SU-DHL-6 (cell line): ENCODE measurements at regions not wholly inside any gene's neighbourhood (a gene's known extent, or its start where the extent isn't known, plus 50 kb on each side); places are given as distances from the start of the nearest gene placed in this dataset.

Experiments
- H2AFZ ChIP-seq: fragments of 200-600 bp; sonication (generic); 2 replicates; pipeline ENCODE4 v1.6.1; 2014; ENCODE audit warnings: low read depth, mild to moderate bottlenecking, moderate library complexity, mixed read lengths, antibody characterized with exemption, low read length; ENCODE audit not compliant: severe bottlenecking
- H3F3A ChIP-seq: fragments of 200-600 bp; shearing (Covaris generic); 2 replicates; pipeline ENCODE4 v1.6.0; 2016; ENCODE audit warnings: antibody characterized with exemption, mild to moderate bottlenecking; ENCODE audit not compliant: insufficient read depth
- H3K27ac ChIP-seq: fragments of 200-600 bp; sonication (generic); 2 replicates; pipeline ENCODE4 v1.5.1; 2016; ENCODE audit warnings: low read depth, mild to moderate bottlenecking, low read length, moderate library complexity, mixed read lengths
- H3K27me3 ChIP-seq: fragments of 200-600 bp; sonication (generic), shearing (Covaris generic); 2 replicates; pipeline ENCODE4 v1.6.0; 2014; ENCODE audit warnings: mild to moderate bottlenecking, low read length
- H3K36me3 ChIP-seq: fragments of 200-600 bp; sonication (generic); 2 replicates; pipeline ENCODE4 v1.6.1; 2014; ENCODE audit warnings: mild to moderate bottlenecking, low read length, mixed read lengths
- H3K4me2 ChIP-seq: fragments of 300-600, 200-600 bp; shearing (Covaris generic), sonication (generic); 2 replicates; pipeline ENCODE4 v1.6.0; 2014; ENCODE audit warnings: low read length, low read depth, mild to moderate bottlenecking; ENCODE audit not compliant: poor library complexity, severe bottlenecking
- H3K4me3 ChIP-seq: fragments of 200-600 bp; sonication (generic); 2 replicates; pipeline ENCODE4 v1.5.1; 2014; ENCODE audit warnings: antibody characterized with exemption, low read length, mild to moderate bottlenecking, mixed read lengths; ENCODE audit not compliant: insufficient read depth, poor library complexity, severe bottlenecking
- H3K79me2 ChIP-seq: fragments of 200-600 bp; sonication (generic); 2 replicates; pipeline ENCODE4 v1.6.1; 2014; ENCODE audit warnings: mild to moderate bottlenecking, low read length, moderate library complexity; ENCODE audit not compliant: insufficient read depth
- H3K9ac ChIP-seq: fragments of 200-600 bp; sonication (generic); 2 replicates; pipeline ENCODE4 v1.7.0; 2014; ENCODE audit warnings: mild to moderate bottlenecking, low read length
- H3K9me2 ChIP-seq: fragments of 200-600 bp; sonication (generic); replicated peaks from 2 replicates; pipeline ENCODE4 v1.6.1; 2014; ENCODE audit warnings: low read length; ENCODE audit not compliant: insufficient read depth
- H3K9me3 ChIP-seq: fragments of 200-600 bp; sonication (generic); 2 replicates; pipeline ENCODE4 v1.6.1; 2014; ENCODE audit warnings: low read length, mixed read lengths; ENCODE audit not compliant: insufficient read depth
- H4K20me1 ChIP-seq: fragments of 200-600 bp; sonication (generic); 2 replicates; pipeline ENCODE4 v1.6.1; 2014; ENCODE audit warnings: low read depth, mild to moderate bottlenecking, antibody characterized with exemption, low read length, moderate library complexity, mixed read lengths
- CTCF ChIP-seq: fragments of 200-600 bp; sonication (generic); IDR thresholded peaks from one replicate; pipeline ENCODE4 v1.5.1; 2017; ENCODE audit warnings: antibody characterized with exemption, mild to moderate bottlenecking, low read length, moderate library complexity; ENCODE audit not compliant: insufficient read depth, poor library complexity, severe bottlenecking
- EZH2phosphoT487 ChIP-seq: fragments of 200-600 bp; sonication (generic), shearing (Covaris generic); conservative IDR thresholded peaks from 2 replicates; pipeline ENCODE4 v1.6.1; 2018; ENCODE audit warnings: mild to moderate bottlenecking, antibody characterized with exemption, low read length, moderate library complexity, mixed read lengths

- no peaks in the 10 kb centered on the region for H3K36me3 ChIP-seq
These were observed 135.0 kb downstream of the IDS start for GRCh38 chrX:149370097-149370496.

GRCh38 chrX:149365552-149365951, 139.6 kb downstream of the IDS start:
- H3K9me3 ChIP-seq, result no peaks in the 10 kb centered on the region
- H3K27ac ChIP-seq, result no peak overlapping the region
- H3F3A ChIP-seq, result no peaks in the 10 kb centered on the region
- no peaks in the 10 kb centered on the region for H4K20me1 ChIP-seq
- H3K4me3 ChIP-seq, result no peak overlapping the region
- no peak overlapping the region for H3K4me2 ChIP-seq
- H3K36me3 ChIP-seq, result no peaks in the 10 kb centered on the region
- H2AFZ ChIP-seq, result no peak overlapping the region
- no peaks in the 10 kb centered on the region for H3K9me2 ChIP-seq
- H3K9ac ChIP-seq, result no peak overlapping the region
- TF ChIP-seq CTCF (no peak), EZH2phosphoT487 (no peak)
- H3K79me2 ChIP-seq, result no peaks in the 10 kb centered on the region
- no peaks in the 10 kb centered on the region for H3K27me3 ChIP-seq

More at GRCh38 chrX:149370097-149370496, 135.0 kb downstream of the IDS start:
- Histone ChIP-seq H3K4me2 (no peak overlapping the region), H3F3A (no peaks in the 10 kb centered on the region), H3K27me3 (no peaks in the 10 kb centered on the region), H3K9me3 (no peaks in the 10 kb centered on the region), H3K9ac (no peak overlapping the region), H3K79me2 (no peaks in the 10 kb centered on the region), H2AFZ (no peak overlapping the region), H3K27ac (no peak overlapping the region), H3K4me3 (no peak overlapping the region), H4K20me1 (no peaks in the 10 kb centered on the region), H3K9me2 (no peaks in the 10 kb centered on the region)
- TF ChIP-seq CTCF (no peak), EZH2phosphoT487 (no peak)

- Histone ChIP-seq H3K27ac (no peak overlapping the region), H3K9me2 (no peaks in the 10 kb centered on the region), H3F3A (no peaks in the 10 kb centered on the region), H3K79me2 (no peaks in the 10 kb centered on the region), H4K20me1 (no peaks in the 10 kb centered on the region), H2AFZ (no peak overlapping the region), H3K36me3 (no peaks in the 10 kb centered on the region), H3K4me2 (no peak overlapping the region), H3K4me3 (no peak overlapping the region), H3K27me3 (no peaks in the 10 kb centered on the region), H3K9me3 (no peaks in the 10 kb centered on the region), H3K9ac (no peak overlapping the region)
- TF ChIP-seq CTCF, result no peak
These were observed 140.0 kb downstream of the IDS start for GRCh38 chrX:149365061-149365460.

GRCh38 chrX:149363965-149364364, 141.1 kb downstream of the IDS start:
- Histone ChIP-seq H3K27ac (no peak overlapping the region), H3K9me2 (no peaks in the 10 kb centered on the region), H3K9me3 (no peaks in the 10 kb centered on the region), H3K9ac (no peak overlapping the region), H3K36me3 (no peaks in the 10 kb centered on the region), H3K27me3 (no peaks in the 10 kb centered on the region), H3K79me2 (no peaks in the 10 kb centered on the region), H3K4me3 (no peak overlapping the region), H3K4me2 (no peak overlapping the region), H2AFZ (no peak overlapping the region), H4K20me1 (no peaks in the 10 kb centered on the region), H3F3A (no peaks in the 10 kb centered on the region)
- TF ChIP-seq CTCF (no peak), EZH2phosphoT487 (no peak)
